ENCODE measurements at regions not wholly inside any gene's neighbourhood (a gene's known extent, or its start where the extent isn't known, plus 50 kb on each side); places are given as distances from the start of the nearest gene placed in this dataset.

DNA sequence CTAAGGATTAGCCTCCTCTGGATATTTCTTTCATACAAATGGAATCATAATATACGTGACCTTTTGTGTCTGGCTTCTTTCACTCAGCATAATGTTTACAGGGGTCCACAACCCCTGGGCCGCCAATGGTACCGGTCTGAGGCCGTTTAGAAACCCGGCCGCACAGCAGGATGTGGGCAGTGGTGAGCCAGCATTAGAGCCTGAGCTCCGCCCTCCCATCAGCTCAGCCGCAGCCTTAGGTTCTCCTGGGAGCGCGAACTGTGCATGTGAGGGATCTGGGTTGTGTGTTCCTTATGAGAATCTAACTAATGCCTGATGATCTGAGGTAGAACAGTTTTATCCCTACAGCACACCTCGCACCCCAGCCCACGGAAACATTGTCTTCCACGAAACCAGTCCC lies 229.7 kb downstream of the ICE1 start:
- TF ChIP-seq, protein P1, sequence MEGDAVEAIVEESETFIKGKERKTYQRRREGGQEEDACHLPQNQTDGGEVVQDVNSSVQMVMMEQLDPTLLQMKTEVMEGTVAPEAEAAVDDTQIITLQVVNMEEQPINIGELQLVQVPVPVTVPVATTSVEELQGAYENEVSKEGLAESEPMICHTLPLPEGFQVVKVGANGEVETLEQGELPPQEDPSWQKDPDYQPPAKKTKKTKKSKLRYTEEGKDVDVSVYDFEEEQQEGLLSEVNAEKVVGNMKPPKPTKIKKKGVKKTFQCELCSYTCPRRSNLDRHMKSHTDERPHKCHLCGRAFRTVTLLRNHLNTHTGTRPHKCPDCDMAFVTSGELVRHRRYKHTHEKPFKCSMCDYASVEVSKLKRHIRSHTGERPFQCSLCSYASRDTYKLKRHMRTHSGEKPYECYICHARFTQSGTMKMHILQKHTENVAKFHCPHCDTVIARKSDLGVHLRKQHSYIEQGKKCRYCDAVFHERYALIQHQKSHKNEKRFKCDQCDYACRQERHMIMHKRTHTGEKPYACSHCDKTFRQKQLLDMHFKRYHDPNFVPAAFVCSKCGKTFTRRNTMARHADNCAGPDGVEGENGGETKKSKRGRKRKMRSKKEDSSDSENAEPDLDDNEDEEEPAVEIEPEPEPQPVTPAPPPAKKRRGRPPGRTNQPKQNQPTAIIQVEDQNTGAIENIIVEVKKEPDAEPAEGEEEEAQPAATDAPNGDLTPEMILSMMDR (IDR thresholded peaks at IDR 0.05): no peak
- no peak for TF ChIP-seq POLR2A (IDR thresholded peaks at IDR 0.05)
- no peak for TF ChIP-seq POLR2AphosphoS5 (IDR thresholded peaks at IDR 0.05)
